GM19468 (cell line): ENCODE measurements at regions not wholly inside any gene's neighbourhood (a gene's known extent, or its start where the extent isn't known, plus 50 kb on each side); places are given as distances from the start of the nearest gene placed in this dataset.
"Not testable (repeated sequence)": the region's sequence is repeated elsewhere in the genome, so short reads cannot be mapped to it uniquely, and the experiment has no call there.

ENCODE experiments used
- ATAC-seq: cut with Tn5 transposase; IDR thresholded peaks from one replicate; pipeline ENCODE4 v1.9.1; 2021; ENCODE audit warnings: mild to moderate bottlenecking, moderate library complexity, moderate number of reproducible peaks; ENCODE audit not compliant: unreplicated experiment; ENCODE audit errors: extremely low read depth

GRCh38 chr11:38640854-38641253 lies 2042.8 kb upstream of the RAG2 start:
- ATAC-seq = no peak

GRCh38 chr11:38612701-38613100 lies 2014.7 kb upstream of the RAG2 start:
- no peak for ATAC-seq

GRCh38 chr11:38601371-38601770 lies 2003.3 kb upstream of the RAG2 start:
- ATAC-seq = not testable (repeated sequence)

- no peak for ATAC-seq
Measured at GRCh38 chr11:38598418-38598817, 2000.4 kb upstream of the RAG2 start.

GRCh38 chr11:38595359-38596016 lies 1997.5 kb upstream of the RAG2 start:
- ATAC-seq = not testable (repeated sequence)

GRCh38 chr11:38594895-38595294 lies 1996.9 kb upstream of the RAG2 start:
- no peak for ATAC-seq

- no peak for ATAC-seq
Measured at GRCh38 chr11:38593649-38594048, 1995.6 kb upstream of the RAG2 start.

GRCh38 chr11:38582756-38583155 lies 1984.7 kb upstream of the RAG2 start:
- no peak for ATAC-seq

GRCh38 chr11:38582151-38582550 lies 1984.1 kb upstream of the RAG2 start:
- ATAC-seq = no peak

GRCh38 chr11:38577769-38578168 lies 1979.7 kb upstream of the RAG2 start:
- ATAC-seq = no peak

- ATAC-seq = no peak
Measured at GRCh38 chr11:38562562-38562961, 1964.5 kb upstream of the RAG2 start.

GRCh38 chr11:38553148-38553547 lies 1955.1 kb upstream of the RAG2 start:
- no peak for ATAC-seq

- no peak for ATAC-seq
Measured at GRCh38 chr11:38547462-38547861, 1949.4 kb upstream of the RAG2 start.

- ATAC-seq = no peak
Measured at GRCh38 chr11:38543986-38544385, 1946.0 kb upstream of the RAG2 start.

- ATAC-seq = no peak
Measured at GRCh38 chr11:38543311-38543710, 1945.3 kb upstream of the RAG2 start.

- ATAC-seq = no peak
Measured at GRCh38 chr11:38538866-38539680, 1941.0 kb upstream of the RAG2 start.

- ATAC-seq = no peak
Measured at GRCh38 chr11:38530226-38530625, 1932.2 kb upstream of the RAG2 start.

GRCh38 chr11:38524945-38525344 lies 1926.9 kb upstream of the RAG2 start:
- no peak for ATAC-seq

- ATAC-seq = no peak
Measured at GRCh38 chr11:38517991-38518390, 1920.0 kb upstream of the RAG2 start.

GRCh38 chr11:38512830-38513229 lies 1914.8 kb upstream of the RAG2 start:
- ATAC-seq = not testable (repeated sequence)

GRCh38 chr11:38510041-38510440 lies 1912.0 kb upstream of the RAG2 start:
- no peak for ATAC-seq

GRCh38 chr11:38503876-38504275 lies 1905.8 kb upstream of the RAG2 start:
- ATAC-seq = no peak
